Activated T-helper 2 cell treated with anti-CD3 and anti-CD28 coated beads, Interferon-gamma antibody, Interleukin-2, Interleukin-4, amounts not matched to agents 10 μg/mL and 5 μg/mL and 100 μg/mL, durations not matched to agents 14 hours and 24 hours and 36 hours (primary cell): ENCODE measurements at regions not wholly inside any gene's neighbourhood (a gene's known extent, or its start where the extent isn't known, plus 50 kb on each side); places are given as distances from the start of the nearest gene placed in this dataset.
"Not testable (repeated sequence)": the region's sequence is repeated elsewhere in the genome, so short reads cannot be mapped to it uniquely, and the experiment has no call there.

Source experiments
- DNase-seq: peaks from one replicate; pipeline ENCODE4 v3.0.0; 2021; ENCODE audit warnings: low spot score
- H3K27ac Mint-ChIP-seq: one replicate; pipeline ENCODE4 v1.8.0; 2021; ENCODE audit warnings: mixed read lengths
- H3K27me3 Mint-ChIP-seq: one replicate; pipeline ENCODE4 v1.8.0; 2021; ENCODE audit warnings: low read depth, mixed read lengths
- H3K36me3 Mint-ChIP-seq: one replicate; pipeline ENCODE4 v1.8.0; 2021; ENCODE audit warnings: low read depth, mixed read lengths
- H3K4me1 Mint-ChIP-seq: one replicate; pipeline ENCODE4 v1.8.0; 2021; ENCODE audit warnings: low read depth, mixed read lengths
- H3K4me3 Mint-ChIP-seq: one replicate; pipeline ENCODE4 v1.8.0; 2021; ENCODE audit warnings: low read depth, mild to moderate bottlenecking, moderate library complexity, mixed read lengths
- H3K9me3 Mint-ChIP-seq: one replicate; pipeline ENCODE4 v1.8.0; 2021; ENCODE audit warnings: mixed read lengths
- intact Hi-C: fragments of 100-400 bp; cut with micrococcal nuclease; formaldehyde crosslinking; loops from one replicate; pipeline ENCODE4 v1.15.1; 2023

DNA sequence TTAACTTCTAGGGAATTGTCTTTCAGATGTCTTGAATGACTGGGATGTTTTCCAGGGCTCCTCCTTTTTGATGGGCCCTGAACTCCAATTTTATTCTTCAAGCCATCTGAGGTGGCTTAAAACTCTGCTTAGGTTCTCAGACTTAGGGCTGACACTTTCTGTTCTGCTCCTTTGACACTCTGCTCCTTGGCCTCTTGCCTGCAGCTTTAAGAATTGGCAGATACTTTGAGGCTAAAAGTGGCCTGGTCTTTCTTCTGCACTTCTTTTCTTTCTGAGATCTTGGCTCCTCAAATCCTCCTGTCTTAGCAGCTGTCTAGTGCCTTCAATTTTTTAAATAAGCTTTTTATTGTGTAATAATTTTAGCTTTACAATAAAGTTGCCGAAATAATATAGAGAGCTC lies 294.6 kb downstream of the RPS6KC1 start:
- no peak for DNase-seq
- intact Hi-C loops = no loop called here
- Mint-ChIP-seq H3K27ac (no peak overlapping the region), H3K9me3 (no peaks in the 10 kb centered on the region), H3K36me3 (no peaks in the 10 kb centered on the region), H3K27me3 (no peaks in the 10 kb centered on the region), H3K4me3 (no peak overlapping the region), H3K4me1 (no peaks in the 10 kb centered on the region)

- H3K4me3 Mint-ChIP-seq = no peak overlapping the region
- H3K9me3 Mint-ChIP-seq = no peaks in the 10 kb centered on the region
- H3K27ac Mint-ChIP-seq = no peak overlapping the region
- no peaks in the 10 kb centered on the region for H3K36me3 Mint-ChIP-seq
- DNase-seq = no peak
- intact Hi-C loops = no loop called here
- H3K27me3 Mint-ChIP-seq = no peaks in the 10 kb centered on the region
- no peaks in the 10 kb centered on the region for H3K4me1 Mint-ChIP-seq
These were observed 306.4 kb downstream of the RPS6KC1 start for GRCh38 chr1:213357403-213357802.

DNA sequence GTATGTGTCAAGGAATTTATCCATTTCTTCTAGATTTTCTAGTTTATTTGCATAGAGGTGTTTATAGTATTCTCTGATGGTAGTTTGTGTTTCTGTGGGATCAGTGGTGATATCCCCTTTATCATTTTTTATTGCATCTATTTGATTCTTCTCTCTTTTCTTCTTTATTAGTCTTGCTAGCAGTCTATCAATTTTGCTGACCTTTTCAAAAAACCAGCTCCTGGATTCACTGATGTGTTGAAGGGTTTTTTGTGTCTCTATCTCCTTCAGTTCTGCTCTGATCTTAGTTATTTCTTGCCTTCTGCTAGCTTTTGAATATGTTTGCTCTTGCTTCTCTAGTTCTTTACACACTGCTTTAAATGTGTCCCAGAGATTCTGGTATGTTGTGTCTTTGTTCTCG lies 307.3 kb downstream of the RPS6KC1 start:
- H3K4me3 Mint-ChIP-seq, H3K4me1 Mint-ChIP-seq, H3K27me3 Mint-ChIP-seq, H3K36me3 Mint-ChIP-seq, H3K27ac Mint-ChIP-seq, intact Hi-C loops, DNase-seq, H3K9me3 Mint-ChIP-seq: not testable (repeated sequence)

GRCh38 chr1:213362598-213362997 lies 311.6 kb downstream of the RPS6KC1 start:
- H3K9me3 Mint-ChIP-seq = no peaks in the 10 kb centered on the region
- no peaks in the 10 kb centered on the region for H3K4me1 Mint-ChIP-seq
- H3K27me3 Mint-ChIP-seq = no peaks in the 10 kb centered on the region
- H3K27ac Mint-ChIP-seq = no peak overlapping the region
- no peak overlapping the region for H3K4me3 Mint-ChIP-seq
- H3K36me3 Mint-ChIP-seq = no peaks in the 10 kb centered on the region
- intact Hi-C loops = no loop called here
- DNase-seq = no peak

DNA sequence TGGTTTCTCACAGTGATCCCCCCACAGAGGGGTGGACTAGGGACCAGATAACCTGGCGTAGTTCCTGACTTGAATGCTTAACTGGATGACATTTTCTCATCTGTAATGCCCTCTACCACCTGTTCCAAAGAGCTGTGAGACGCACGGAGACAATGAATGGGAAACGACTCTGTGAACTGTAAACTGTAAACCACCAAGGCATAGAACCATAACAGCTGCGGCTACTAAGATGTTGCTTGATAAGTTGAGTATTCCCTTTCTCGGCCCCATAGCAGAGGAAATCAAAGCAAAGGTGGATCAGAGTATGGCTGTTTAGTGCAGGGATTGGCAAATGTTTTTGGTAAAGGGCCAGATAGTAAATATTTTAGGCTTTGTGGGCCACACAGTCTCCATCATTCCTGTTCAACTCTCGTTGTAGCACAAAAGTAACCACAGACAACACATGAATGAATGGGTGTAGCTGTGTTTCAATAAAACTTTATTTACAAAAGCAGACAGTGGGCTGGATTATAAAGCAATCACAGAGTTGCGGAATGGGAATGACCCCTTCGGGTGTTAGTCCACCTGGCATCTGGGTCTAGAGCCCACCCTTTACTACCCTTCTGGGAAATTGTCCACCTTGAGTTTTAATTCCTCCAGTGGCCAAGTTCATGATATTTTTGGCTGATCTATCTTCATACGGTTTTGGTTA lies 315.2 kb downstream of the RPS6KC1 start:
- Mint-ChIP-seq H3K27ac (no peak overlapping the region), H3K4me3 (no peak overlapping the region), H3K4me1 (no peaks in the 10 kb centered on the region), H3K27me3 (no peaks in the 10 kb centered on the region), H3K9me3 (no peaks in the 10 kb centered on the region), H3K36me3 (no peaks in the 10 kb centered on the region)
- intact Hi-C loops = no loop called here
- DNase-seq = no peak

GRCh38 chr1:213369465-213369864 lies 318.4 kb downstream of the RPS6KC1 start:
- DNase-seq = no peak
- Mint-ChIP-seq H3K36me3 (no peaks in the 10 kb centered on the region), H3K27ac (no peak overlapping the region), H3K27me3 (no peaks in the 10 kb centered on the region), H3K4me3 (no peak overlapping the region), H3K9me3 (no peaks in the 10 kb centered on the region), H3K4me1 (no peaks in the 10 kb centered on the region)
- intact Hi-C loops = no loop called here

GRCh38 chr1:213370523-213370922 lies 319.5 kb downstream of the RPS6KC1 start:
- Mint-ChIP-seq H3K27me3 (no peaks in the 10 kb centered on the region), H3K27ac (no peak overlapping the region), H3K4me1 (no peaks in the 10 kb centered on the region), H3K36me3 (no peaks in the 10 kb centered on the region), H3K9me3 (no peaks in the 10 kb centered on the region), H3K4me3 (no peak overlapping the region)
- no peak for DNase-seq
- intact Hi-C loops = no loop called here

GRCh38 chr1:213371525-213371846 lies 320.4 kb downstream of the RPS6KC1 start:
- Mint-ChIP-seq H3K27ac (no peak overlapping the region), H3K4me3 (no peak overlapping the region), H3K27me3 (no peaks in the 10 kb centered on the region), H3K9me3 (no peaks in the 10 kb centered on the region), H3K36me3 (no peaks in the 10 kb centered on the region), H3K4me1 (no peaks in the 10 kb centered on the region)
- intact Hi-C loops = no loop called here
- DNase-seq = no peak

DNA sequence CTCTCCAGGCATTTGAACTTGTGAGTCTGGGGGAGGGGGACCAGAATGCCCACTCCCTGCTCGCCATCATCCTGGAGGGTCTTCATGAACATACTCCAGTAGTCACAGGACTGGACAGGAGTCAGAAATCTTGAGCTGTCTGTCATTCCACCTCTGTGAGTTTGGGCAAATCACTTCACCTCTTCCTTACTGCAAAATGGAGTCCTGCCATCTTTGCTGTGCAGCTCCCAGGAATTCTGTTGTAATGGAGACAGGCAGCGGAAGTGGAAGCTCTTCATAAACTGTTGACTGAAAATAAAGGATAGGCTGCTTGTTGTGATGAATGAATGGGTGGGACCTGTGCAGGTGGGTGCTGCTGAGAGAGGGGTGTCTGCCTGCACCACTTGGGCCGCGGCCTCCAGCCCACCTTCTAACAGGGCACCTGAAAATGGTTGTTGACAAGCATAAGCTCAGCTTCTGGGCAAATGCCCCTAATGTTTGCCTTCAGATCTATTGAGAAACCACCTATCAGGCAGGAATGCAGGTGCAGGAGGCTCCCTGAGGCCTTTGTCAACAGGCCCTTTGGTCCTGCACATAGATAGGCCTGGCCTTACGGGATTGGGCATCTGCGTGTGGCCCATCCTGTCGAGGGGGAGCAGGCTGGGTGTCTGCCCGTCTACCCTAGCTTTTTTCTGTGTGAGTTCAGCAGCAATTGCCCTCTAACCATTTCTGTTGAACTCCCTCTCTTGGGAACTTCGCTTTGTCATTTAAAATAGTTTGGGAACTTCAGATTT lies 321.0 kb downstream of the RPS6KC1 start:
- Mint-ChIP-seq H3K4me1 (no peaks in the 10 kb centered on the region), H3K27me3 (peaks cover 1% of the 10 kb centered on the region), H3K36me3 (no peaks in the 10 kb centered on the region), H3K9me3 (no peaks in the 10 kb centered on the region), H3K27ac (no peak overlapping the region), H3K4me3 (no peak overlapping the region)
- intact Hi-C loops = no loop called here
- DNase-seq = no peak

GRCh38 chr1:213374369-213374768 lies 323.3 kb downstream of the RPS6KC1 start:
- intact Hi-C loops = no loop called here
- H3K27ac Mint-ChIP-seq = no peak overlapping the region
- H3K27me3 Mint-ChIP-seq = peaks cover 1% of the 10 kb centered on the region
- DNase-seq = peak; percentile 35
- no peaks in the 10 kb centered on the region for H3K36me3 Mint-ChIP-seq
- no peak overlapping the region for H3K4me3 Mint-ChIP-seq
- H3K9me3 Mint-ChIP-seq = no peaks in the 10 kb centered on the region
- H3K4me1 Mint-ChIP-seq = no peaks in the 10 kb centered on the region

- no peaks in the 10 kb centered on the region for H3K9me3 Mint-ChIP-seq
- H3K36me3 Mint-ChIP-seq = no peaks in the 10 kb centered on the region
- H3K4me1 Mint-ChIP-seq = no peaks in the 10 kb centered on the region
- H3K4me3 Mint-ChIP-seq = no peak overlapping the region
- intact Hi-C loops = no loop called here
- H3K27me3 Mint-ChIP-seq = peaks cover 1% of the 10 kb centered on the region
- H3K27ac Mint-ChIP-seq = no peak overlapping the region
- DNase-seq = no peak
These were observed 324.0 kb downstream of the RPS6KC1 start for GRCh38 chr1:213375002-213375401.

- Mint-ChIP-seq H3K27me3 (peaks cover 1% of the 10 kb centered on the region), H3K9me3 (no peaks in the 10 kb centered on the region), H3K27ac (no peak overlapping the region), H3K4me1 (no peaks in the 10 kb centered on the region), H3K4me3 (no peak overlapping the region), H3K36me3 (no peaks in the 10 kb centered on the region)
- no peak for DNase-seq
- intact Hi-C loops = no loop called here
These were observed 325.9 kb downstream of the RPS6KC1 start for GRCh38 chr1:213376862-213377372.

GRCh38 chr1:213380865-213381264 lies 329.8 kb downstream of the RPS6KC1 start:
- no peak overlapping the region for H3K27ac Mint-ChIP-seq
- no peaks in the 10 kb centered on the region for H3K36me3 Mint-ChIP-seq
- H3K27me3 Mint-ChIP-seq = peaks cover 1% of the 10 kb centered on the region
- intact Hi-C loops = no loop called here
- no peaks in the 10 kb centered on the region for H3K4me1 Mint-ChIP-seq
- DNase-seq = no peak
- H3K9me3 Mint-ChIP-seq = no peaks in the 10 kb centered on the region
- no peak overlapping the region for H3K4me3 Mint-ChIP-seq
